ACHN (cell line): ENCODE measurements at regions not wholly inside any gene's neighbourhood (a gene's known extent, or its start where the extent isn't known, plus 50 kb on each side); places are given as distances from the start of the nearest gene placed in this dataset.
"Not testable (repeated sequence)": the region's sequence is repeated elsewhere in the genome, so short reads cannot be mapped to it uniquely, and the experiment has no call there.

ENCODE experiments used
- DNase-seq: peaks from one replicate; pipeline ENCODE4 v3.0.0-alpha.2; 2015
- in situ Hi-C: cut with HindIII; loops from 2 replicates; pipeline ENCODE4 v1.10.0; 2017; ENCODE audit warnings: low sequenced_read_pairs, low pct_ligation_motif_present, low pct_unique_long_range_greater_than_20kb

DNA sequence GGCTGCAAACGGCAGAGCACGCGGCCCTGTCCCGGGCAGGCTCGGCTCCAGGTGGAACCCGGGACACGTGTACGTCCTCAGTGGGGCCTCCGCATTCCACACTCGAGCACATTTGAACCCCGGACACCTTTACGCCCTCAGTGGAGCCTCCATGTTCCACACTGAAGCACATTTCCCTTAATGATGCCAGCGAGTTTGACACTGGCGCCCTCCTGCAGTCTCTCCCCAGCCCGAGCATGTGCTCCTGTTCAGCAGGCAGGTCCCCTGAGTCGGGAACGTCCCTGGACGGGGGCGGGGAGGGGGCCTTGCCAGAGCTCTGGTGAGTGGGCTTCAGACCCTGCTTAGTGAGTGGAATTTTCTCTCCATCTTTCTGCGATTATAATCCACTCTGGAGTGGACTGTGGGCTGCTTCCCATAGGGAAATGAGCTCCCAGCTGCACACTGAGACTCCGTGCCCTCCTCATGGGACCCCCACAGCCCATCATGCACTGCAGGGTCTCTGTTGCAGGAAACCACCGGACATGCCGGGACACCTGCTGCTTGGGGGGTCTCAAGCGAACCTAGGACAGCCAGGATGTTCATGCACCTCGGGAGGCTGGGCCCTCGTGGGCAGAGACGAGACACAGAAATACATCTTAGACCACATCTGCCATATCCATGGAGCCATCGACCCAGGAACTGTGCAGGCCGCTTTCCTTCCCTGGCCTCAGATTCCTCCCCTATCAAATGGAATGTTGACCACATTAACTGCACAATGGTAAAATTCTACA, 70.3 kb upstream of the SNTG2 start:
- in situ Hi-C loops = no loop called here
- DNase-seq = no peak

DNA sequence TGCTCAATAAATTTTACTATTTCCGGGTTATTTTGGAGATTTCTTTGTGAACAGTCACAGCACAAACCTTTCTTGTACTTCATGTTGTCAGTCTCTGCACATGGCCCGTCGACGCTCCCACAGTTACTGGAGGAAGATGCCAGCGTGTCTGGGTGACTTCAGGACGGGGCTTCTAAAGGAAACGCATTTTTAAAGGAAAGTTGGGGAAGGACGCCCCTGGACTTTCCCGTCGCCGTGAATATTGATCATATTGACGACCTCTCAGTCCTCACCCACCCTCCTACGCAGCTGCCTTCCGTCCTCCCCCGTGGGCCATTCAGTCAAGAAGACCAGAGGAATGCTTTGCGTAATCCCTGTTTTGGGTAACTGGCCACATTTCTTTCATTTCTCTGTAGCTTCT, 71.1 kb upstream of the SNTG2 start:
- DNase-seq = no peak
- in situ Hi-C loops = no loop called here

DNA sequence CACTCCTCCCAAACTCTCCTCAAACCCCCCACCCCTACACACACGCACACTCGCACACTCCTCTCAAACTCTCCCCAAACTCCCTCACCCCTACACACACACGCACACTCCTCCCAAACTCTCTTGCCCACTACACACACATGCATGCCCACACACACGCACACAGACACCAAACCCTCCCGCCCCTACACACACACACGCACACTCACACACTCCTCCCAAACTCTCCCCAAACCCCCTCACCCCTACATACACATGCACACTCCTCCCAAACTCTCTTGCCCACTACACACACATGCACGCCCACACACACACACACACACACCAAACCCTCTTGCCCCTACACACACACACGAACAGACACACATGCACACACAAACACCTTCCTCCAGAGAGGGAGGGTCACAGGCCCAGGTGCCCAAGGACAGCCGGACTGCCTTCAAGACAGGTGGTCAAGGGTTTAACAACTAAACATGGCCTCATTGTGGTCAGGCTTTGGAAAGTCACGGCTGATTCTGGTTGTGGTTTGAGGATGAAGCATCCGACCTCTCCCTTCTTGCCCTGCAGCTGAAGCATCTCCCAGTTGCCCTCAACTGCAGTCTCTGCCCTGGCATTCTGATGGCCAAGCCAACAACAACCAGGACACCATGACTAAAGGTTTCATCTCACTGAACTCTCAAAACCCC, 72.3 kb upstream of the SNTG2 start:
- DNase-seq = no peak
- in situ Hi-C loops = no loop called here

DNA sequence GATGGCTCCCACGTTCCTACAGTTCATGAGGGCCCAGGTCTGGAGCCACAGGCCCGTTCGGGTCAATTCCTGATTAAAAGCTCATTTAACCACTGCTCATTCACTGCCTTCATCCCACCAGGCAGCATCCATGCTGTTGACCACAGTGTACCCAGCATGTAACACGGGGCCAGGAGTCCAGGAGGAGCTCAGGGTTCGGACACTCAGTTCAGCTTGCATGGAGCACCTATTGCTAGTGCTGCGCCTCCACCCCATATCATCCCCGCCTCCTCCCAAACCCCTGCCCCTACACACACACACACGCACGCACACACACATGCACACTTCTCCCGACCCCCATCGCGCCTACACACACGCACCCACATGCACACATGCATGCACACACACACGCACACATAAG, 72.9 kb upstream of the SNTG2 start:
- in situ Hi-C loops = no loop called here
- DNase-seq = no peak

DNA sequence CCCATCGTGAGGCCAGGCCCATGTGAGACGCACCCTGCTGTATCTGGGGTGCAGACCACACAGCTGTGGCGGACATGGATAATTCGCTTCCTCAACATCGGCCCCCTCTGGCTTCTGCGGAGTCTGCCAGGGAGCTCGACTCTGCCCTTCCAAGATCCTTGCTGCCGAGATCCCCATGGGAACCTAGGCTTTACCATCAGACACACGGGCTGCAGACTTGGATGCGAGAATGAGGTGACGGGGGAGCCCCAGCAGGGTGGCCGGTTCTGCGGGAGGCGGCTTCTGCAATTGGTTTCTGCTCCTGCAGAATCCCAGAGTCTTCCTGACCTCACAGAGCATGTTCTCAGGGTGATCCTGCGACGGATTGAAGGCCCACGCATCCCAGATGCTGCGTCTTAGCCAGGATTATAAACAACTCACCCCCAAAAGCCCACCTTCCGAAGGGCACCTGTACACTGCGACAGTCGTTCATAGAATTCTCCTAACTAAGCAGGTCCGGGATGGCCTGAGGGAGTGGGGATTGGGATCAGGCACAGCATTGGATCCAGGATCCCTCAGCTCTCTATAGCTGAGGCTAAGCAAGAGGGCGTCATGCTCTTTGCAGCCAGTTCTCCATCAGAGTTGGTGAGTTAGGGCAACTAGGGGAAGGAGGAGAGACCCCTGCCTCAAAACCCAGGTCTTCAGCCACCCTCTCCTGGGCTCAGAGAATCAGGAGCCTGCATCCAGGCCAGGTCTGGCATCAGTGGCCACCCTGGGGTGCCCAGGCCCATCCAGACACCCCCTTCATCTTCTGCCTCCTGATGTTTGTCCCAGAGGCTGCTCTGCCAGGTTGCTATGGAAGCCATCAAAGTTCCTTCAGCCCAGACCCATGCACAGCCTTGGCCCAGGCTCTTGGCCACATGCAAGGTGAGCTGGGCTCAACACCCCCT, 74.7 kb upstream of the SNTG2 start:
- DNase-seq = no peak
- in situ Hi-C loops = no loop called here

DNA sequence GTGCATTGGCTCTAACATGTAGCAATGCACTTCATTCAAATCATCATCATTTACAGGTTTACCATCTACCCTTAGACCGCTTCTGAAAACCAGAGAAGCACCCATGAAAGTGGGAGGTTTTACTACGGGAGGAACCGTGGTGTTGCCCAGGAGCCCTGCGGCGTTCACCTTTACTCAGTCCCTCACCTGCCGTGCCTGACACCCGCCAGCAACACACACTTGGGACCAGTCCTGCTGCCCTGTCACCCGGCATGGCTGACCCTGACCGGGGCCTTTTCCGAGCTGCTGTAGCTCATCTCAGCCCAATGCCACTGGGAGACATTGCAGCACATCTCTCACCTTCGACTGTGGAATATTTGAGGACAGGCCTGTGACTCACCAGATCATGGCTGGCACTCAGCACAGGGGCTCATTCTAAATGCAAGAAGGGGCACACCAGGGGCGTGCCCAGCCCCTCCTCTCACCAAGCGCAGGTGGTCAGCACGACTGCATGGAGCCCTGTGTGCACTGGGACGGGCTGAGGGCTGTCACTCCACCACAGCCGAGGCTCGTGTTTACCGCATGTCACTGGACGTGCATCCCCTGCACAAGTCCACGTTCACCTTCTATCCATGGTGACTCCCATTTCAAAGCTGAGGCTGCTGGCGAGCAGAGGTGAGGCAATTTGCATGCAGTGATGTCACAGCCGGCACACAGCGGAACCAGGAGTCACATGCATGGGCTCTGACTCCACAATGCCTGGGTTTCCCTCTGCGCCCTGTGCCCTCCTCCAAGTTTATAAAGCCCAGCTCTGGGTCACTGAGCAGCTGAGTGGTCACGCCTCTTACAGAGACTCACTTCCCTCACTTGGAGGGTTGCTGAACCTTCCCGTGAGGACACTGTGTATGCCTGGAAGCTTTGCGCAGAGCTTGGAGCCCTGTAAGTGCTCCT, 76.7 kb upstream of the SNTG2 start:
- DNase-seq = no peak
- in situ Hi-C loops = no loop called here

DNA sequence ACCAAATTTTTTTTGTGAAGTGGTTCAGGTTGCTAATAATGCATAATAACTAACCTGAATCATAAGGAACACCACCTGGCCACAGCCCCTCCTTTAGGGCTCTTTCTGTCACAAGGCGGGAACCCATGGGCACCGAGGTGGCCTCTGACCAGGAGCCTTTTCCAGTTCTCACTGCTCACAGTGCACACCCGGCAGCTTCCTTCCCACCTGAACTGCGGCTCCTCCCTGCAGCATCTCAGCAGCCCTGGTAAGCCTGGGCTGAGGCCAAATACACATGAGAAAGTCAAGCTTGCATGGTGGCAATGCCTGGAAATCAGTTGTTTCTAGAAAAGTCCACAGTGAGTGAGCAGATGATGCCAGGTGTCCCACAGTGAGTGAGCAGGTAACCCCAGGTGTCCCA, 77.6 kb upstream of the SNTG2 start:
- in situ Hi-C loops = no loop called here

DNA sequence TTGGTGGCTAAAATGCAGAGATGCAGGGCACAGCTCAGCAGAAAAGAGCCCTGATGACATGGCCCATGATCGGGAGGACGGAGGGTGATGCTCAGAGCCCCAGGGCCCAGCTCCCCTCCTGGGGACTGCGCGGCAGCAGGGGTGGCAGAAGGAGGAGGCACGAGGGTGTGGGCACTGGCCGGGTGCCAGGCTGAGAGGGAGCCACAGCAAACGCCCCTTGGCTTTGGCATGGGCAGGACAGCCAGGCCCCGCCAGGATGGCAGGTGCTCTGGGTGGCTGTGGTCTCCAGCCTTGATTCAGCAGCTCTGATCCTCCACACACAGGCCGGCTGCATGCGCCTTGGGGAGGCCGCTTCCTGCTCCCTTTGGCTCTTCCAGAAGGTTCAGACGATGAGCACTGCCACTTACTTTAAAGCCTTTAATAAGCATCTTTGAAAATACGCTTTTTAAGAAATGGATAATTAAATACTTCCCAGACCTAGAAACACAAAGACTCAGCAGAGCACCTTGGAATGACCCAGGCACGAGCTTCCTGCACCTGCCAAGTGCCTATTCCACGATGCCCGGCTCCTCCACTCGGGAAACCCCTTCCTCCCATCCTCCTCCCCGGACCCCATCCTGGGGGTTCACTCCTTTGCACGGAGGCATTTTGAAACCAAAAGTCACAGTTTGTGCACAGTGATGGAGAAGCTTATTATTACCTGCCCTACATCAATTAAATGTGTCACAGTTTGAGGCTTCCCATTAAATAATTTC, 78.5 kb upstream of the SNTG2 start:
- in situ Hi-C loops = no loop called here

More for the DNA sequence above, 77.6 kb upstream of the SNTG2 start:
- no peak for DNase-seq

DNA sequence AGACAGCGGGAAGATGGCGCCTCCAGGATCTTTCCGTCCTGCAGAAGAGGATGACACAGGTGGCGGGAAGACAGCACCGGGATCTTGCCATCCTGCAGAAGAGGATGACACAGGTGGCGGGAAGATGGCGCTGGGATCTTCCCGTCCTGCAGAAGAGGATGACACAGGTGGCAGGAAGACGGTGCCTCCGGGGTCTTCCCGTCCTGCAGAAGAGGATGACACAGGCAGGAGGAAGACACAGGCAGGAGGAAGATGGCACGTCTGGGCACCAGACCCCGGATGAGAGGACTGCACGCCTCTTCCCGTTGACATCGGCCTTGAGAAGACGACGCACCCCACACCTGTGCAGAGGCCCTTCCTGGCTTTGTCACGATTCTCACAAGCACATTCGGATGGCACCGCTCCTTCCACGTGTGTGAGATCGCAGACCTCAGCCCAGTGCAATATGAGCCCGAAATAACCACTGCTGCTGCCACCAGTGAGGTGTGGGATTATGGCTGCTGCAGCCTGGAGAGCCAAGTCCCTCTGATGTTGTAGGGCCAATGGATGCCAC, 79.4 kb upstream of the SNTG2 start:
- in situ Hi-C loops = no loop called here

More for the DNA sequence above, 78.5 kb upstream of the SNTG2 start:
- no peak for DNase-seq

DNA sequence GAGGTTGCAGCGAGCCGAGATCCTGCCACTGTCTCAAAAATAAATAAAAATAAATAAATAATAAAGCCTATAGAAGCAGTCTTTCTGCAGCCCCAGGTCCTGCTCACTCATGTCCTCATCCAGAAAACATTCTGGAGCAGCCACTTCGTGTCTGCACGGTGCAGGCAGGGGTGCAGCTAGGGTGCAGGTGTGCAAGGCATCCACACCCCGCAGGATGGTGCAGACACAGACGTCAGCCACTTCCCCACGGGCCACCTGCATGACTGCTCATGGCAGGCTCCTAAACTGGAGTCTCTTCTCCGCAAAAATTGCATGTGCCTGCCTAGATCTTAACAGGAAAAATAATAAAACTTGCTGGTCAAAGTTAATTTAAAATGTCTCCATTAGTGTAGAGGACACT, 80.2 kb upstream of the SNTG2 start:
- DNase-seq = no peak
- in situ Hi-C loops = no loop called here

More for the DNA sequence above, 79.4 kb upstream of the SNTG2 start:
- no peak for DNase-seq

DNA sequence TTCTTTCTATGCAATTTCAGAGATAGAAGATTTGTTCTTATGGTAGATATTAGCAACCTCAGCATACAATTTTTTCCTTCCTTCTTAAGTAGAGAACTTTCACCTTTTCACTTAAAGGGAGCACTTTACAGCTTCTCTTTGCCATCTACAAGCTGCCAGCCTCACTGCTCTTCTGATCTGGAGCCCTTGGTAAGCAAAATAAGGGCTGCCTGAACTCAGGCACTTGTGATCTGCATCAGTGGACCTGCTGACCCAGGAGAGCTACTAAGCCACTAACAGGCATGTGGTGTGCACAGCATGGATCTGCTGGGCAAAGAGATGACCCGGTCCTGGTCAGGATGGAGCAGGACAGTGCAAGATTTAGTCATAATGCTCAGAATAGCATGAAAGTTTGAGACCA, 80.8 kb upstream of the SNTG2 start:
- in situ Hi-C loops = no loop called here
- no peak for DNase-seq

DNA sequence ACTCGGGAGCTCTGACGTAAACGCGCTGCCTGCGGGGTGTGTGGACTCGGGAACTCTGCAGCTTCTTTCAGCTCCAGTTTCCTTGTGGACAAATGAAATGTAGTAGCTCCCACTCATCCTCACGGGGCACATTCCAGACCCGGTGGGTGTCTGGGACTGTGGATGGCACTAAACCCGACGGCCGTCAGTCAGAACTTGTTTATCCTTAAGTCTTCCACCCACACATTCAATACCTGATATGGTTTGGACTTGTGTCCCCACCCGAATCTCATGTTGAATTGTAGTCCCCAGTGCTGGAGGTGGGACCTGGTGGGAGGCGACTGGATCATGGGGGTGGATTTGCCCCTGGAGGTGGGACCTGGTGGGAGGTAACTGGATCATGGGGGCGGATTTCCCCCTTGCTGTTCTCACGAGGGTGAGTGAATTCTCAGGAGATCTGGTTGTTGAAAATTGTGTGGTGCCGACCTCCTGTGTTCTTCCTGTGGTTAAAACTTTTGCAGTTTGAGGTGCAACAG, 81.2 kb upstream of the SNTG2 start:
- in situ Hi-C loops = no loop called here

DNA sequence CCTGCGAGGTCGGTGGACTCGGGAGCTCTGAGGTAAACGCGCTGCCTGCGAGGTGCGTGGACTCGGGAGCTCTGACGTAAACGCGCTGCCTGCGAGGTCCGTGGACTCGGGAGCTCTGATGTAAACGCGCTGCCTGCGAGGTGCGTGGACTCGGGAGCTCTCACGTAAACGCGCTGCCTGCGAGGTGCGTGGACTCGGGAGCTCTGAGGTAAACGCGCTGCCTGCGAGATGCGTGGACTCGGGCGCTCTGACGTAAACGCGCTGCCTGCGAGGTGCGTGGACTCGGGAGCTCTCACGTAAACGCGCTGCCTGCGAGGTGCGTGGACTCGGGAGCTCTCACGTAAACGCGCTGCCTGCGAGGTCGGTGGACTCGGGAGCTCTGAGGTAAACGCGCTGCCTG, 81.8 kb upstream of the SNTG2 start:
- DNase-seq, in situ Hi-C loops: not testable (repeated sequence)

More for the DNA sequence above, 81.2 kb upstream of the SNTG2 start:
- DNase-seq = no peak

DNA sequence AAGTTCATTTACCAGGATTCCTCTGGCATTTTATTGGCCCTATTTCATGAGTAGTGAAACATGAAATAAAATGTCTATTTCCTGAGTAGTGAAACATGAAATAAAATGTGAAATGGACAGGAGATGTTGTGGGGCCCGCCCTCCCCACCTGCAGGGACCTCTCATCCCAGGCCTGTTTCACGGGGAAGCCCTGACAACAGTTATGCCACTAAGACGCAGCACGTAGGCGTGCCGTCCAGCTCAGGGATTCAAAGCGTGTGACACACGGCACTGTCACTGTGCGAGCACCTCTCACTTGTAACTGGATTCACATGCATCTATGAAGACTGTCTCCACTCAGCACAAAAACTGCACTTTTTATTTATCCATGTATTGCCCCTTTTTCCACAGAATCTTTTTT, 83.4 kb upstream of the SNTG2 start:
- in situ Hi-C loops = no loop called here
- no peak for DNase-seq

DNA sequence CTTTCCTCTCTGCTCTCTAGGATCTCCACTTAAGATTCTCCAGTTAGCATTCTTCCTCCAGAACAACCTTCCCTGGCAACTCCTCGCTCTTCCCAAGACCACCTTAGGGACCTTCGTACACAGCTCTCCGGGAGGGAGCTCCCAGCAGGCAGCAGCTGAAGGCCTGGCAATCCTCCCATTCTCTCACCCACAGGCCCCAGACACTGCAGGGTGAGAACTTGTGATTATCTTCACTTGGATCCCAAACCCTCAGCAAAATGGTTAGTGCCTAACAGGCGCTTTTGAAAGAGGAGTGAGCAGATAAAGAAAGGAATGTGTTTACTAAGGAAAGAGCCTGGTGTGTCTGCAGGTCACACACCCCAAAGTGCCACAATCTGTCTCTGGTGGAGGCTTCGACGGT, 83.8 kb upstream of the SNTG2 start:
- in situ Hi-C loops = no loop called here
- DNase-seq = no peak

DNA sequence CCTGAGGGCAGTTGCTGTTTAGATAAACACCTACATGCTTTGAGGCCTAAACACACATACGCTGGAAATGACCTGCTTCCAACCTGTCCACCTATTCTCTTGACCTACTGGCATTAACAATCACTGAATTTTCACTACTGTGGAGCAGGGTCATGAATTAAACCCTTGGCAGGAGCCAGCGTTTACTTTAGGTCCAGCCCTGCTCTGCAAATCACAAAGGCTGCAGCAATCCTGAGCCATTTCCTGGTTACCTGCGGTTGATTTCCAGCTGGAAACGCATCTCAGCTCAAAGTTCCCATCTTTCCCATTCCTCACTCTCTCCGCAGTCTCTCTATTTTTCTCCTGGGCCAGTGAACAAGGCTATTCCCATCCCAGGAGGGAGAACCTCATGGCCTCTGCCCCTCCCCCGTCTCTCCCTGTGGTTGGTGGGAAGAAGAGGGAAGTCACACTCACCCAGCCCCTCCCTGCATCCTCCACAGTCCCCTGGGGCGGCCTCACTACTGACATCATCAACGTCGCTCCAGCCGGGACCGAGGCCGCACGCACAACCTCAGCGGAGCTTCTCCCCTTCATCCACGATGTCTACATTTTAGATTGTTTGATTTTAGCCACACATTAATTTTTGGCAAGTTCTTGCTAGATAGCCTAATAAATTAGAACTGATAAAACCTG, 84.5 kb upstream of the SNTG2 start:
- in situ Hi-C loops = no loop called here
- no peak for DNase-seq
